NCI-H345 treated with DMSO at 0.1 percent for 48 hours (cell line): ENCODE measurements at regions not wholly inside any gene's neighbourhood (a gene's known extent, or its start where the extent isn't known, plus 50 kb on each side); places are given as distances from the start of the nearest gene placed in this dataset.
A peak's percentile ranks its signal among the peaks of the same experiment; 100 is the strongest.
"Not testable (repeated sequence)": the region's sequence is repeated elsewhere in the genome, so short reads cannot be mapped to it uniquely, and the experiment has no call there.

Experiments used
- DNase-seq: peaks from one replicate; lab custom pipeline; 2025; ENCODE audit not compliant: unreplicated experiment; lab: John Stamatoyannopoulos, UW

DNA sequence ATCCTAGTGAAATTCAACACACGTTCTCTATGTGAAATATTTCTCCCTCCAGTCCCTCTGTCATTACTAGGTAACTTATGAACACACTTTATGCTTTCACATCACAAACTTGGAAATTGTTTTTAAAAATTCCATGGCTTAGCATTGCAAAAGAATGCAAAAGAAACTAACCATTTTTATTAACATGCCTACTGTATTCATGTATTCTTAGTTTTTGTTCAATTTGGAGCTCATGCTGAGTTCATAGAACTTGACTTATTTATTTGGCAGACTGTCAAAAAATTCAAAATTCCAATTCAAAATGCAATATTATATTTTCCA lies 155.0 kb upstream of the SEMA3C start:
- DNase-seq = no peak

DNA sequence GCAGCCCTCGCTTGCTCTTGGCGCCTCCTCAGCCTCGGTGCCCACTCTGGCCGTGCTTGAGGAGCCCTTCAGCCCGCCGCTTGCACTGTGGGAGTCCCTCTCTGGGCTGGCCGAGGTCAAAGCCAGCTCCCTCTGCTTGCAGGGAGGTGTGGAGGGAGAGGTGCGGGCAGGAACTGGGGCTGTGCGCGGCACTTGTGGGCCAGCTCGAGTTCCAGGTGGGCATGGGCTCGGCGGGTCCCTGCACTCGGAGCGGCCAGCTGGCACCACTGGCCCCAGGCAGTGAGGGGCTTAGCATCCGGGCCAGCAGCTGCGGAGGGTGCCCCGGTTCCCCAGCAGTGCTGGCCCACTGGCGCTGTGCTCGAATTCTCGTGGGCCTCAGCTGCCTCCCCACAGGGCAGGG lies 152.1 kb upstream of the SEMA3C start:
- DNase-seq = no peak

DNA sequence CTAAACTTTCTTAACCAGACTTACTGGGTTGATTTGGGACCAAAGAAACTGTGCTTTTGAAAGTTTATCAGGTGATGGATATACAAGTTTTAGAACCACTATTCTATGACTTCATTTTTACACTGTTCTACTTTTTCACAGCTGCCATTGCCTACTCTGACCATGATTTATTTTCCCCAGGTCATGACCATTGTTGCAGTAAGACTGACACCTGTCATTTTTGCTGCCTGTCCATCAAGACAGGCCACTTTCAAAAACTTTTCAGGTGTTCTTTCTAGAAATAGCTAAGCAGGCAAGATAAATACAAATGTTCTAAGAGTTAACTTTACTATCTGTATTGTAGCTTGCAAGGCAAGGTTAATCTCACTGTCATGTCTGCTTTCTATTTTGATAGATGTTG lies 147.9 kb upstream of the SEMA3C start:
- no peak for DNase-seq

DNA sequence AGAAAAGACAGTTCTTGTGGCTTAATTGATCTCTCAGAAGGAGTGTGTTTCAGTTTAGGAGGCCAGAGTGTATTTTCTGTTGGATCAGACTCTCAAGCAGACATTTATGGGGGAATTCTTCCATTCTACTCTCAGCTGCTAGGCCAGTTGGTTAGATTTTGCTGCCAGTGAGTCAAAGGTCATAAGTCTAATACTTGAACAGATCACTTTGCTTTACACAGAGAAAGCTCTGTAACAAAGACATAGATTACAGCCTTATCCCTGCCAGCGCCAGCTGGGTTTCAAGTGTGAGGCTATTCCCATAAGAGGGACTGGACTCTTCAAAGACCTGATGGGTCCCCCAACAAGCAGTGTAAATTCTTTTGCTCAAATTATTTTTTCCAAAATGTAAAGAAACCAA lies 145.6 kb upstream of the SEMA3C start:
- no peak for DNase-seq

DNA sequence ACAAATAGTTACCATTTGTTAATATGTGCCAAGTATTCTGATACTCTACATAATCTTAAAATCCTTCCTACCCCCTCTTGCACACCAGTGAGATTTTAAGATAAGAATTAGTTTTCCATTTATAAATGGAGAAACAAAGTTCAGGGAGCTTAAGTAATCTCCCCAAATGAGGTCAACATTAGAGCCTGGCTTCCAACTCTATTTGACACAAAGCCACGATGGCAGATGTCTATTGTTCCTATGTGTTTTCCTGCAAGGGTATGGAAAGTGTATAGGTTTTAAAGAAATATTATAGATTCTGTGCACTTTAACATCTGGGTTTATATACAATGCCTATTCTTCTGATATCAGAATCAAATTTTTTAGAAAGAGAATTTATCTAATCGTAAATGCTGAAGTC lies 143.9 kb upstream of the SEMA3C start:
- DNase-seq = no peak

DNA sequence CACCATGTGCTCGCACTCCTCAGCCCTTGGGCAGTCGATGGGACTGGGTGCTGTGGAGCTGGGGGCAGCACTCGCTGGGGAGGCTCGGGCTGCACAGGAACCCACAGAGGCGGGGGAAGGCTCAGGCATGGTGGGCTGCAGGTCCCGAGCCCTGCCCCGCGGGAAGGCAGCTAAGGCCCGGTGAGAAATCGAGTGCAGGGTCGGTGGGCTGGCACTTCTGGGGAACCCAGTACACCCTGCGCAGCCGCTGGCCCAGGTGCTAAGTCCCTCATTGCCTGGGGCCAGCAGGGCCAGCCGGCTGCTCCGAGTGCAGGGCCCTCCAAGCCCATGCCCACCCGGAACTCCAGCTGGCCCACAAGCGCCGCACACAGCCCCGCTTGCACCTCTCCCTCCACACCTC lies 138.6 kb upstream of the SEMA3C start:
- not testable (repeated sequence) for DNase-seq

DNA sequence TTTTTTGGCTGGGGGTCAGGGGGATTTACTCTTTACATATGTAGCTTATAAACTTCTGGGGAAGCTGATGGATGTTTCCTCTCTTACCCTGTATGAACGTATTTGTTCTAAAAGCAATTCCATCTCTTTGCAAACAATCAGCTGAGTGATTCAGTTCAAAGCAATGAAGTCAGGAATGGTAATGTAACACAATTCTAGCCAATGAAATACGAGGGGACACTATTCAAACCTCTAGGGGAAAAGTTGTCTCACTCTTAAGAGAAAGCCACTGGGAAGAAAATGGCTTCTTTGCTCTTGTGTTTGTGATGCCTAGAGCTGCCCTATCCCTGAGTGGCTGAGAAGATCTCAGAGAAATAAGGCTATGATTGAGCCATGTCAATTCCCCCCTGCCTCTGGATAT lies 134.8 kb upstream of the SEMA3C start:
- DNase-seq = no peak

DNA sequence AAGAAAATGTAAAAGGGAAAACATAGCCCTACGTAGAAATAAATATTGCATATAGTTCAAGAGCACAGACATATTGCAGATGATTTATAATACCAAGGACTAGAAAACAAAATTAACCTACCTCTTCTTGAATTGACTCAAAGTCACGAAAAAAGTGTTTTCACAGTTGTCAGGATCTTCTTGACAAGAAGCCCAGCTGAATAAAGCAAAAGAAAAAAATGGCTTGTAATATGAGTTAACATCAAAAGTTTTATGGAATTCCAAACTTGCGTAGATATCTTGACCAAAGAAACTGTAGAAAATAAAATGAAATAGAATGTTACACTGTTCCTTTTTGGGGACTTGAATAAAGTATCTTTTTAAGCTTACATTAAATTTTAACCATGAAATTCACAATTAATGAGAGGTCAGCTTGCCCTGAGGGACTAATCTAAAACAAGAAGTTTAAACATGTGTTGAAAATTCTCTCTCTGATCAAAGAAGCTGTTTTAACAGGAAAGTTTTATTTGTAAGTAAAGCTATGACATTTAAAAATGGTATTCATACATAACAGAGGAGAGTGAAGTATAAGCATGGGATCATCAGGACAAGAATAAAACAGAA lies 133.1 kb upstream of the SEMA3C start:
- DNase-seq = no peak

DNA sequence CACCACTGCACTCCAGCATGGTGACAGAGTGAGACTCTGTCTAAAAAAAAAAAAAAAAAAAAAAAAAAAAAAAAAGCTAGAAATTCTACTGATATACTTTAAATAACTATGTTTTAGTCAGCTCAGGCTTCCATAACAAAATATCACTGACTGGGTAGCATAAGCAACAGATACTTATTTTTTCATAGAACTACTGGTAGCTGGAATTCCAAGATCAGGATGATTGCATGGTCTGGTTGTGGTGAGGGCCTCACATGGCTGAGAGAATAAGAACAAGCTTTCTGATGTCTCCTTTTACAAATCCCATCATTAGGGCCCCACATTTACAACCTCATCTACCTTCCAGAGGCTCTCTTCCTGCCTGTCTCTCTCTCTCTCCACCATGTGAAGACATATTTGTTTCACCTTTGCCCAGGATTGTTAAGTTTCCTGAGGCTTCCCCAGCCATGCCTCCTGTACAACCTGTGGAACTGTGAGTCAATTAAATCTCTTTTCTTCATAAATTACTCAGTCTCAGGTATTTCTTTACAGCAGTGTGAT lies 126.7 kb upstream of the SEMA3C start:
- DNase-seq = no peak

DNA sequence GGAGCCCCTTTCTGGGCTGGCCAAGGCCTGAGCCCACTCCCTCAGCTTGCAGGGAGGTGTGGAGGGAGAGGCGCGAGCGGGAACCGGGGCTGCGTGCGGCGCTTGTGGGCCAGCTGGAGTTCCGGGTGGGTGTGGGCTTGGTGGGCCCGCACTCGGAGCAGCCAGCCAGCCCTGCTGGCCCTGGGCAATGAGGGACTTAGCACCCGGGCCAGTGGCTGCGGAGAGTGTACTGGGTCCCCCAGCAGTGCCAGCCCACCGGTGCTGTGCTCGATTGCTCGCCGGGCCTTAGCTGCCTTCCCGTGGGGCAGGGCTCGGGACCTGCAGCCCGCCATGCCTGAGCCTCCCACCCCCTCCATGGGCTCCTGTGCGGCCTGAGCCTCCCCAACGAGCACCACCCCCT lies 123.8 kb upstream of the SEMA3C start:
- not testable (repeated sequence) for DNase-seq

DNA sequence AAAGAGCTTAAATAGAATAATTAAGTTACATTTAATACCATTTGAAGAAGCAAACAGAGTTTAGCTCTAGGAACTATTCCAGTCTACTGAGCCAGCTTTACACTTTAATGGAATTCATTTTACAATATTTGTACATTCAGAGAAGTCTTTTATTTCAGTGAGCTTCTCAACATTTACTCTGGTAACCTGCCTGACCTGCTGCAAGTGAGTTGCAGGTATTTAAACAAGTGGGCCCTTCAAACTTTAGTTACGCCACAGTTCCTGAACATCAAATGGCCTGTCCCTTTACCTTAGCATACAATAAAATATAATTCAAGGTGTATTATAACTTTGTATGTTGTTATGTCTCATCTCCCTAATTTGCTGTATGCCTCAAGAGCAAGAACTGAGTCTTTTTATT lies 121.6 kb upstream of the SEMA3C start:
- DNase-seq = no peak

DNA sequence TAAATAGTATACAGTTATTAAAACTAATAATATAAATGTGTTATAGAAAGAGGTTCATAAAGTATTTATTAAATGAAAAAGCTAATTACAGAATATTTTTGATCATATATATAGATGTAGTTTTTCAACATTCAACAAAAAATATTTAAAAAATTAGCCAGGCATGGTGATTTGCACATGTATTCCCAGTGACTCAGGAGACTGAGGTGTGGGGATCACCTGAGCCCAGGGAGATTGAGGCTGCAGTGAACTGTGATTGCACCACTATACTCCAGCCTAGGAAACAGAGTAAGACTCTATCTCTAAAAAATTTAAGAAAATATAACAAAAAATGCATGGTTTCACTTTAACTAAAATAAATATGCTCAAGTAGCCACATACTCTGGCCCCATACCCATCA lies 118.0 kb upstream of the SEMA3C start:
- no peak for DNase-seq

DNA sequence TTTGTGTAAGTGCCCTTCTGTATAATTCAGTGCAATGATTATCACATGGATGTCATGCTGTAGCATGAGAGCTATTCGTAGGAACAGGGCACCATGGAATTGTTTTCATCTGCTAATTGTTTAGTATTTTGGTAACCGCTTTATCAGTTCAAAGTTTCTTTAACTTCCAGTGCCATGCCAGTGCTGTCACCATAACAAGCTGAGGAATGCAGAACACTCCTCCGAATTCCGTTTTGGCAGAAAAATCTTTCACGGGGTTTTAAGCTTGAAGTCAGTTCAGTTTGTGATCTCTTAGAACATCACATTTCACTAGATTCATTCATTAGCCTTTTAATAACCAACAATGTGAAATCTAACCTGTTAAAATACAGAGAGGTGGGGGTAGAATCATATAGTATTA lies 117.2 kb upstream of the SEMA3C start:
- DNase-seq = no peak

DNA sequence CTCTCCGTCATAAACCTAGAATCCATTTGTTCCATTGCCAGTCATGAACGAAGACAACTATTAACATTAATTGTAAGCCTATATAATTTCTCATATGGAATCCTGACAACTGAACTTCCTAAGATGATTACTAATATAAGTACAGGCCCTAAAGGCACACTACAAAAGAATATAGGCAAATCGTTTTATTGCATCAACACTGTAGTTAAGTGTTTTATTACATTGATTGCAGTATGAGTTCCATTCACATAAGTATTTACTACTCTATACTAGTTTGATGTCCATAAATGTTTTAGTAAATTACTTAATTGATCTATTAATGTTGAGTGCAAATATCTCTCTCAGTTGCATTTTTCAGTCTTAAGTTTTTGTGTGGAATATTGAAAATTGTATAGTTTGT lies 113.1 kb upstream of the SEMA3C start:
- DNase-seq = no peak

DNA sequence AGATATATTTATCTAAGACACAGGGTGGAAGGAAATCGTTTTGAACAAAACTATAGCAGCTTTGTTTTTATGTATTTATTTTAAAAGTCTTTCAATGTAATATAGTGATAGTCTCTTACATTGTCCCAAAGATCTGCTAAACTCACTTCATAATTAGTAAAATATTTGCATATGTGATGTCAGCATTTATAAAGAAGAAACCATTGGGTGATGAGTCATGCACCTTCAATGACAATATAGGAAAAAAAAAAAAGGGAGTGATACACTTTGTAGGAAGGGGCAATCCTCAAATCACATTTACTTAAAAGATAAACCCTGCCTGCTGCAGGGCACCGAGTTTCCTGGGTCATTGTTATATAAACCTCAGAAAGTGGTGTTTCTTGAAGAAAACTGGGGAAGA lies 112.4 kb upstream of the SEMA3C start:
- DNase-seq = no peak

DNA sequence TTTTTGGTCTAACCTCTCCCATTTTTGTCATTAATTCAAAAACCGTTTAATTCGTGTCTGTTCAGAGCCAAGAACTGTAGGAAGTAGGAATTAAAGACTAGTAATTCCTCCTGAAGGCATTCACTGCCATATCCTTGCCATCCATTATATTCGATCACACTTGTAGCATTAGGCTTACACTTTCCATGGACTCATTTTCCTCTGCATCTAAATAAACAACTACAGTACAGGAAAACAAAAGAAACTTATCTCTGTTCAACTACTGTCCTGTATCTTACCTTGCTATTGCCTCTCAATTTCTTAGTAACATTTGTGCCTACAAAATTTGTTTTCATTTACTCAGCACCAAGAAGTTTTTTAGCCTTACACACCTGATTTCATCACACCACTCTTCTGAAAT lies 111.6 kb upstream of the SEMA3C start:
- no peak for DNase-seq

DNA sequence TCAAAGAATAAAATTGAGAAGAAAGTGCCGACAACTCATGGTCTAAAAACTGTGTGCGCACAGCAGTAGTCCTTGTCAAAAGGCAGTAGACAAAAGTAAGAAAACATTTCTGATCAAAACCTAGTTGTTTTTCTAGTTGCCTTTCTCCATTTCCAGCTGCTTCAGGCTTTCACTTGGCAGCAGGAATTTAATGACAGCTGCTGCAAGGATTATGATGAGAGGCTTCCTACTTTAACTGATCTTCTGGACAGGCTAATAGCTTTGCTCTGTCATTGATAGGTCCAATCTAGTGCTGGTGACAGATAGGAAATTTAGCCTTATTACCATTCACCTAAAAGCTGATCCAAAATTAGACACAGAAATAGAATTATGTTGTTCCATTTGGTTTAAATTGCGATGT lies 110.7 kb upstream of the SEMA3C start:
- peak; percentile 78 for DNase-seq

DNA sequence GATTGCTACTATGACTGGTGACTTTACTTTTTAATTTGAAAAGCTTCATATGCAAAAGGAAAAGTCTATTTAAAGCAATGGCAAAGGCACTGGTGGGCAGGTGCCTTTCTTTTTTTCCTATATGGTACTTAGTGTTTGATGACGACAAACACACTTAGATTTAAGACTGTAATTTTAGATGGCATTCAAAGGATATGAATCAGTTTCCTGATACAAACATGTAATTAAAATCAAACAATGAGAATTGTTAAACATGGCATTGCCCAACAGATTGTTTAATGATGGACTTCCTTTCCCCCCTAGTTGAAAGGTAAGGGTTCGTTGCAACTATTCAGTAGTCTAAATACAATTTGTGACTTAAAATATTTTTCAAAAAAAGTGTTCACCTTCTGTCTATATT lies 106.5 kb upstream of the SEMA3C start:
- no peak for DNase-seq

DNA sequence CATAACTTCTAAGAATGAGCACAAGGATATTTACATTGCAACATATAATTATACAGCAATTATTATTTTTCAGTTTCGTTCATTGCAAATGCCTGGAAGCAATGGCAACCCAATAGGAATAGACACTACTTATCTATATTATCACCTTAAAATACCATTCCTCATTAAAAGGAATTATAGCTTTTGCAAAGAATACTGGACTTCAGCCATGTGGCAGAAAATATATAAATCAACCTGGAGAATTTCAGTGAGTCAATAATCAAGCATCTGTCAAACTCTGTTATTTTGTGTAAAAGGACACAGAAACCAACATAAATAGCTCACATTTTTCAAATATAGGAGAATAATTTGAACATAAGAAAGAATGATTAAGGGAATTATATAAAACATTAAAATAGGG lies 96.1 kb upstream of the SEMA3C start:
- DNase-seq = no peak

DNA sequence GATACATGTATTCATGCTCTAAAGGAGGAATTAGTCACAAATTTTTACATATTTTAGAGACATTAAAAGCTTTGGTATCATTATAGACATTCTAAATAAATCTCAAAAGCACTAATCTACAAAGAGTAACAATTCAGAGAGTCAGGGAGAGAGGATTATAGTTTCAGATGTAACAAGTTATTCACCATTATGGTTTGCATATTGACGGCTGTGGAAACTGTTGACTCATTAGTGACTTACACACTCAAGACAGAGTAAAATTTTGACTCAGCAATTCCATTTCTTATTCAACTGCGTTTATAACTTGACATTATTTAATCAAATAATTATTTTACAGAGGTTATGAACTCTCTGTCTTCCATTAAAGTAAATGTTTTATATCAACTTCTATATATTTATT lies 95.4 kb upstream of the SEMA3C start:
- no peak for DNase-seq

DNA sequence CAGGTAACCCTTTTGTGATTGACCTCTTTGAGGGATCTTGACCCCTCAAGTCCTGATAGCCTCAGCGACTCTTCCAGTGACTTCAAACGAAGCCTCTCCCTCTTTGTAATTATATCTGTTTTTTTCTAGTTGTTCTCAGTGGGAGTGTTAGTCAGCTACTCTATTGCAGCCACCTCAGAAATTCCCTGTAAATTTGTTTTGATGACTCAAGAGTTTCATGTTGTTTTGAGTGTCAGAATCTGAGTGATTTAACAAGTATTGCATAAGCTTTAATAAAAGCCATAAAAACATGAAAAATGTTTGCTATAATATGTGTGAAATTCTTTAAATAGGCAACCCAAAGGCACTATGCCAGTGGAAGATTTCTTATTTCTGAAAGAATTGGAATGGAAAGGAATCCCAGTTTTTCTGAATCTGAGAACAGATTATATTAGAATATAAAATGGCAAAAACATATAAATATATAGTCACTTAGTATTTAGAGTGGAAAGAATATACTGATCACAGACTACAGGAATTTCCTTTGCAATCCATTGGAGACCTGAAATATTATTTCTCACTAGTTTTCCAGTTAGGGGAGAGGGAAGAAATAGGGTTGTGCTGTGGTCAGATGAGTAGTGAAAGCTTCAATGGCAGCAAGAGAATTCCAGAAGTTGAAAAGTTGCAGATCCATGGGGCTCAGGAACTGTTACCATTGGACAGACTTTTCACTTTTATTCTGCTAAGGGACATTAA lies 94.4 kb upstream of the SEMA3C start:
- DNase-seq = no peak

DNA sequence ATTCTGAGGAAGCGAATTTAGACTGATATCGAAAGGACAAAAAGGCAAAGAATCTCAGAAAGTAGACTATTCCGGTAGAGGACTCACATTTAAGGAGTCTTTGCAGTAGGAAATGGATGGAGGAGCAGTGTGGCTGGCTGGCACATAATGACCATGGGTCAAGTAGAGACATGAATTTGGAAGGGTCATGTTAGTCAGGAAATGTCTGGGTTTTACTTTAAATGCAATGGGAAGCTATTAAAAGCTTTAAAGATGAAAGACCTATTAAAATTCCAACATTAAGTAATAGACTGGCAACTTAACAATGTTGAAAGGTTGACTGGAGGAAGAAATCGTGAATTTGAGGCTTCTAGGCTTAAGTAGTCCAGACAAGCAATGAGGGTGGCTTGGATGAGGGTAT lies 90.0 kb upstream of the SEMA3C start:
- DNase-seq = no peak

DNA sequence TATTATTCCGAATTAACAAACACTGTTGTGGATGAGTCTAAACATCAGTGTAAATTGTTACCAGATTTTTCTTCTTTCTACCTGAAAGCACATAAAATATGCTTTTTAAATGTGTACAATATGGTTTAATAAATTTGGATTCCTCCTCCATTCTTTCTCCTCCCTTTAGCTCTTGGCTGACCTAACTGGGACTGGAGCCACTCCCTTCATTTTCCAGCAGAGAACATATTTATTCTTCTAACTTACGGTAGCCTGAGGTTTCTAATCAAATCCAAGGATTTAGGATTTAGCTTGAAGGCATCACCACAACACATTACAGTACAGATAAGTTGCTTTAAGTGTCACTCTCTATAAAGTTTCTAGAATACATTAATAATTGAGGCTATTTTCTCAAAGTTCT lies 88.2 kb upstream of the SEMA3C start:
- no peak for DNase-seq
